WI38 (cell line): ENCODE measurements at regions not wholly inside any gene's neighbourhood (a gene's known extent, or its start where the extent isn't known, plus 50 kb on each side); places are given as distances from the start of the nearest gene placed in this dataset.

ENCODE experiments used
- H3K4me3 ChIP-seq: 2 replicates; pipeline ENCODE4 v1.5.1; 2011; ENCODE audit warnings: low read depth, mild to moderate bottlenecking, control low read depth, low read length
- TF ChIP-seq, protein P1 (sequence below): IDR thresholded peaks from 2 replicates; pipeline ENCODE4 v1.5.1; 2012; ENCODE audit warnings: low read depth, mild to moderate bottlenecking, control low read depth, low read length

DNA sequence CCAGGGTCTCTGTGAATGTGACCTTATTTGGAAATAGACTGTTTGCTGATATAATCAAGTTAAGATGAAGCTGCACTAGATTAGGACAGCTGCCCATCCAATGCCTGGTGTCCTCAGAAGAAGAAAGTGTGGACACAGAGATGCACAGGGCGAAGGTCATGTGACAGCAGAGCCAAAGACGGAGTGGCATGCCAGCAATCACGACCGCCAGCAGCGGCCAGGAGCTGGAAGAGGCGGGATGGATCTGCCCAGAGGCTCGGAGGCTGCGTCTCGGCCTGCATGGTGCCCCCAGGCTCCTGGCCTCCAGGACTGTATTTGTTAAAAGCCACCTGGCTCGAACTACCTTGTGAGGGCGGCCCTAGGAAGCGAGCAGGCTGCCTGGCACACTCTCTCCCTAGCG lies 76.5 kb downstream of the RFLNA start:
- no peak overlapping the region for H3K4me3 ChIP-seq
- TF ChIP-seq, protein P1, sequence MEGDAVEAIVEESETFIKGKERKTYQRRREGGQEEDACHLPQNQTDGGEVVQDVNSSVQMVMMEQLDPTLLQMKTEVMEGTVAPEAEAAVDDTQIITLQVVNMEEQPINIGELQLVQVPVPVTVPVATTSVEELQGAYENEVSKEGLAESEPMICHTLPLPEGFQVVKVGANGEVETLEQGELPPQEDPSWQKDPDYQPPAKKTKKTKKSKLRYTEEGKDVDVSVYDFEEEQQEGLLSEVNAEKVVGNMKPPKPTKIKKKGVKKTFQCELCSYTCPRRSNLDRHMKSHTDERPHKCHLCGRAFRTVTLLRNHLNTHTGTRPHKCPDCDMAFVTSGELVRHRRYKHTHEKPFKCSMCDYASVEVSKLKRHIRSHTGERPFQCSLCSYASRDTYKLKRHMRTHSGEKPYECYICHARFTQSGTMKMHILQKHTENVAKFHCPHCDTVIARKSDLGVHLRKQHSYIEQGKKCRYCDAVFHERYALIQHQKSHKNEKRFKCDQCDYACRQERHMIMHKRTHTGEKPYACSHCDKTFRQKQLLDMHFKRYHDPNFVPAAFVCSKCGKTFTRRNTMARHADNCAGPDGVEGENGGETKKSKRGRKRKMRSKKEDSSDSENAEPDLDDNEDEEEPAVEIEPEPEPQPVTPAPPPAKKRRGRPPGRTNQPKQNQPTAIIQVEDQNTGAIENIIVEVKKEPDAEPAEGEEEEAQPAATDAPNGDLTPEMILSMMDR = no peak

DNA sequence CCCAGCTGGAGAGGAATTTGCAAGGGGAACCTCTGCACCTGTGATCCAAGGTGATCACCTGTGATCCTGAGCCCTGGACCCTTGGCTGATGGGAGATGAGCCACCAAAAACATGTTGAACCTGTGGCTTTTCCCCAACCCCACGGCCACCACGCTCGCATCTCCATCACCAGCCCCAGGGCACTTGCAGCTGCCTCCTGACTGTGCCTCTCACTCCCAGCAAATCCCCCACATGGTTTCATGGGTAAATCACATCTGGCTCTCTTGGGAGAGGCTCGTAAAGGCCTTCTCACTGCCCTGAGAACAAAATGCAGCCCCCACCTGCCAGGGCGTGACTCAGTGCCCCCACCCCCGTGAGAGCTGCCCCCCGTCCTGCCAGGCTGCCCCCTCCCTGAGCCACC lies 76.0 kb downstream of the RFLNA start:
- no peak overlapping the region for H3K4me3 ChIP-seq
- TF ChIP-seq, protein P1 = no peak

DNA sequence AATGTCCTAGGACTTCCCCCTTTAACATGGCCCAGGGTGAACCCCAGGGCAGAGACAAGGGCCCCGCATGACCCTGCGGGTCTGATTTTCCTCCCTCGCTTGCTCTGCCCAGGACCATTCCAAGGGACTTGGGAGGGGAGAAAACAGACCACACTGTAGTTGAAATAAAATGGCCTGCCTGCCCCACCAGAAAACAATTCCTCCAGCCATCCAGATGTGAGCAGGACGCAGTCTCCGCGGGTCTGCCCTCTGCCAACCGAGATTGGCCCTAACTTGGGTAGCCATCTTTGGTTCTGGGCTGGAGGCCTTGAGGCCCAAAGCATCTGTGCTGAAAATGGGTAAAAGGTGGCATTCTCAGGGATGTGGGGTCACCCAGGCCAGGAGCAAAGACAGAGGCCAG lies 75.5 kb downstream of the RFLNA start:
- TF ChIP-seq, protein P1 = no peak
- no peak overlapping the region for H3K4me3 ChIP-seq

DNA sequence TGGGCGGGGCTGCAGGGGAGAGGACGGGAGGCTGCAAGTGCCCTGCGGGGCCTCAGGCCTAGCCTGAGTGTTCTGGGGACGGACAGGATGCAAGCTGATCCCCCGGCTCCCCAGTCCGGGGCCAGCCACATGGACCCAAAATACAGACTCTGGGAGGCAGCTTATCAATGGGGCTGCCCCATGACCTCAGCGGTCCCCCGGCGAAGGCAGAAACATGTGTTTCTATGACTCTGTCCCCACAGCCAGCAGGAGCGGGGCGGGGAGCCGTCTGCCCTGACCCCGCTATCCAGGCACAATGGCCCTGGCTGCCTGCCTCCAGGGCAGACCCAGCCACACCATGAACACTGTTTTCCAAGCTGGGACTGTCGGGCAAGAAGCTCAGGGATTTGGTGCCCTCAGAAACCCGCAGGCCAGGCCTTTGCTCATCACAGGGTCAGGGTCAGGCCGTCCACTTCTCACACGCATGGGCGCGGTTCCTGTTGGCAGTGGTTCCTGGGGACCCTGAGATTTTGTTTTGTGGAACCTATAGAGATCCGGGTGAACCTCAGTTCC lies 75.0 kb downstream of the RFLNA start:
- H3K4me3 ChIP-seq = no peak overlapping the region
- TF ChIP-seq, protein P1 = no peak

DNA sequence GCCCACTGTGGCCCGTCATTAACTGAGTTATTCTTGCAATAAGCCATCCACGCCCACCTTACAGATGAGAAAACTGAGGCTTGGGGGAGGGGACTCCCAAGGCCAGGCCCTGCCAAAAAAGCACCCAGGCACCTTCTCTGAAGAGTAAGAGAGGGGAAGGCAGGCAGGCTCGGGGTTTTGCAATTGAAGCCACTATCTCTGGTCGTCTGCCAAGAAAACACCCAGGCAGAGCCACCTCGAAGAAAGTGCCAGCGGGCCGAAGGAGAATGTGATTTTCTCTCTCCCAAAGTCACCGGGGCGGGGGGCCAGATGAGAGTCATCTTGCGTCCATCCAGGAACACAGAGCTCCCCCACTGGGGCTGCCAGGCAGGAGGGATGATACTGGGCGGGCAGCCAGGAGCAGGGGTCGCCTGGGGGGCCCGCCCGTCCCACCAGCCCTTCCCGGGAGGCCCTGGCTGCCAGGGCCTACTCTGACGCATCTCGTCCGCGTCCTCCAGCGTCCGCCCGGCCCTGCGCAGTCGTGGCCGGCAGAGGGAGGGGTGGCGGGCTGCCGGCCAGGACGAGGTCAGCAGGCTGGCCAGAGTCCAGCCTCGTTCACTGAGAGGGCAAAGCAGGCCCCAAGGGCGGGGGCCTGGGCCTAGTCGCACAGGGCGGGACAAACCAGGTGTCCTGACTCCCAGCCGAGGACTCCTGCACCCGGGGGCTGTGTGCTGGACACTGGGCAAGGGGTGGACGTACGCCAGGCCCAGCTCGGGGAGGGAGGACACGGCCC lies 74.3 kb downstream of the RFLNA start:
- H3K4me3 ChIP-seq = 0 out of 2 replicates have a peak overlapping the region, but pooled peaks have one; percentile 18
- TF ChIP-seq, protein P1 = peak; percentile 42

DNA sequence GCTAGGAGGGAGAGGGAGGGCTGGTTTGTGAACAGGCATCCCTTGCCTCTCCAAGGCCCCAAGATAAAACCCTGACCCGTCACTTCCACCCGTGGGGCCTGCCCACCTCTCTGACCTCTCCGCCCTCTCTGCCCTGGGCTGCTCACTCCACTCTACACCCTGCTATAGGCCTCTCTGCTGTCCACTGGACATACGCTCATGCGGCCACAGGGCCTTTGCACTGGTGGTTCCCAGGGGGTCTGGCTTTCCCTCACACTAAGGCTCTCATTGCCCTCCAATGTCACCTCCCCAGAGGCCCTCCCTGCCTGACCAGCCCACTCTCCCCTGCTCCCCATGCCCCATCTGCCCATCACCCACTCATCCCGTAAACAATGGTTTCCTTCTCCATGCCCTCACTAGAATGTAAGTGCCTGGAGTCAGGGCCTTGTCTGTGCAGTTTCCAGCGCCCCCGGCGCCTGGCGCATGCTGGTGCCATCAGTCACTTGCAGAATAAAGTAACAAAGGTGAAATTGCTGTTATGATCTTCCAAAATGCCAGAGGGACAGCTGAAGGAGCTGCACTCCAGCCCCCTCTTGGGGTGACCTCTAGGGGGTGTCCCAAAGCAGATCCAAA lies 73.6 kb downstream of the RFLNA start:
- H3K4me3 ChIP-seq = no peak overlapping the region
- TF ChIP-seq, protein P1 = peak; percentile 17; the same call in 1 of the 2 replicates

DNA sequence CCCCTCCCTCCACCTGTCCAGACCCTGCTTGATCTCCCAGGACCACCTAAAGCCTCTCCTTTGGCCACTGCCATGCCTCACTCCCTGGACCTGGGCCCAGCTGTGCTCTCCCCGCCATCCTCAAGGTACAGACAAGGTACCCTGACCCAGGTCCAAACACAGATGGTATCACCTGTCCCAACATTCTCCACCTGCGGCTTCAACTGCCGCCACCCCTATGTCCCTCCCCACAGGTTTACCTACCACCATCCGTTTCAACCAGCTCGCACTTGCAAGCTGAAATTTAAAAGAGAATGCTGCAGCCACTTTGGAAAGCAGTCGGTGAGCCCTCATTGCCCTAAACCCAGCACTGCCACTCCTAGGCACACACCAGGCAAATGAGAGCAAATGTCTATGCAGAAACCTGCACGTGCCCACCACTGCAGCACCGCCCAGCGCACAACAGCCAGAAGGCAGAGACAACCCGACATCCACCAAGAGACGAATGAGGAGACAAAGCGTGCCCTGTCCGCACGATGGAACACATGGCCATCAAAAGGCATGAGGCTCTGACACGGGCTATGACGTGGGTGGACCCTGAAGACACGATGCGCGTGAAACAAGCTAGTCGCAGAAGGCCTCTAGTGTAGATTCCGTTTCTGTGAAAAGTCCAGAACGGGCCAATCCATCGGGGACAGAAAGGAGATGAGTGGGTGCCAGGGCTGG lies 71.0 kb downstream of the RFLNA start:
- TF ChIP-seq, protein P1 = no peak

More for the DNA sequence above, 71.0 kb downstream of the RFLNA start:
- H3K4me3 ChIP-seq = no peak overlapping the region
